T-helper 1 cell treated with Interleukin-12 subunit alpha and Interleukin-12 subunit beta and Interleukin-4 antibody, amounts not matched to agents 30 ng/mL and 1 ng/mL, for 36 hours (primary cell): ENCODE measurements at regions not wholly inside any gene's neighbourhood (a gene's known extent, or its start where the extent isn't known, plus 50 kb on each side); places are given as distances from the start of the nearest gene placed in this dataset.
"Not testable (repeated sequence)": the region's sequence is repeated elsewhere in the genome, so short reads cannot be mapped to it uniquely, and the experiment has no call there.

Experiments
- intact Hi-C: fragments of 100-400 bp; cut with micrococcal nuclease; formaldehyde crosslinking; loops from one replicate; pipeline ENCODE4 v1.15.1; 2024

GRCh38 chrX:40374486-40374885 is 206.3 kb upstream of the ATP6AP2 start:
- intact Hi-C loops: no loop called here

DNA sequence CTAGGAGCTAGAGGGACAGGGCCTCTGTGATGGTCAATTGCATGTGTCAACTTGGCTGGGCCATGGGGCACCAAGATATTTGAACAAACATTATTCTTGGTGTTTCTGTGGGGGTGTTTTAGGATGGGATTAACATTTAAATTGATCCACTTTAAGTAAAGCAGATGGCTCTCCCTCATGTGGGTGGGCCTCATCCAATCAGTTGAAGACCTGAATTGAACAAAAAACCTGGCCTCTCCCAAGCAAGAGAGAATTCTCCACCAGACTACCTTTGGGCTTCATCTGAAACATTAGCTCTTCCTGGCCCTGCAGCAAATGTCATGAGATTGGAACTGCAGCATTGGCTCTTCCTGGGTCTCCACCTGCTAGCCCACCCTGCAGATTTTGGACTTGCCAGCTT is 207.1 kb upstream of the ATP6AP2 start:
- intact Hi-C loops: no loop called here

DNA sequence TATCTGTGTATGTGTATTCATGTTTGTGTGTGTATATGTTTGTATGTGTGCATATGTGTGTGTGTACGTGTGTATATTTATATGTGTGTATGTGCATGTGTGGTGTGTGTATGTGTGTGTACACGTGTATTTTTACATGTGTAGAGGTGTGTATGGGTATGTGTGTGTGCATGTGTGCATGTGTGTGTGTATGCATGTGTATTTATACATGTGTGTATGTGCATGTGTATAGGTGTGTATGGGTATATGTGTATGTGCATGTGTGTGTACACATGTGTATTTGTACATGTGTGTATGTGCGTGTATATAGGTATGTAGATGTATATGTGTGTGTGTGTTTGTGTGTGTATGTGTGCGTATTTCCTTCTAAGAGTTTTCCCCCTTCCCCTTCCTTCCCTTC is 207.7 kb upstream of the ATP6AP2 start:
- intact Hi-C loops: no loop called here

GRCh38 chrX:40371376-40371775 is 209.4 kb upstream of the ATP6AP2 start:
- intact Hi-C loops: no loop called here

GRCh38 chrX:40368611-40369061 is 212.1 kb upstream of the ATP6AP2 start:
- intact Hi-C loops: no loop called here

DNA sequence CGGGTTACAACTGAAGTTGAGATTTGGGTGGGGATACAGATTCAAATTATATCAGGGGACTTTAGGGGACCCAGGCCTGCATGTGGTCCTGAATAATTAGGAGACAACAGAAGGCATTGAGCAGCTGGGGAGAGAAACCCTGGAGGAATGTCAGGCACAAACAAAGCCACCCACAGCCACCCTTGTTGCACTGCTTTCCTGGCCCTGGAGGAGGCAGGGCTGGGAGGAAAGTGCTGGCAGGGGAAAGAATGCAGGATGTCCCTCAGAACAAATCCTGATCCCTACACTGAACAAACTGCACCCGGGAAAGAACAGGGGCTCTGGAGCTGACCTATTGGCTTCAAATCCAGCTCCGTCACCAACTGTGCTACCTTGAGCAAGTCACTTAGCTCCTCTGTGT is 214.1 kb upstream of the ATP6AP2 start:
- intact Hi-C loops: no loop called here

- intact Hi-C loops: not testable (repeated sequence)
Observed at GRCh38 chrX:40362291-40362690, 218.5 kb upstream of the ATP6AP2 start.

GRCh38 chrX:40360557-40360956 is 220.2 kb upstream of the ATP6AP2 start:
- intact Hi-C loops: no loop called here

- intact Hi-C loops: no loop called here
Observed at GRCh38 chrX:40359593-40359992, 221.2 kb upstream of the ATP6AP2 start.

GRCh38 chrX:40358994-40359393 is 221.8 kb upstream of the ATP6AP2 start:
- intact Hi-C loops: no loop called here

DNA sequence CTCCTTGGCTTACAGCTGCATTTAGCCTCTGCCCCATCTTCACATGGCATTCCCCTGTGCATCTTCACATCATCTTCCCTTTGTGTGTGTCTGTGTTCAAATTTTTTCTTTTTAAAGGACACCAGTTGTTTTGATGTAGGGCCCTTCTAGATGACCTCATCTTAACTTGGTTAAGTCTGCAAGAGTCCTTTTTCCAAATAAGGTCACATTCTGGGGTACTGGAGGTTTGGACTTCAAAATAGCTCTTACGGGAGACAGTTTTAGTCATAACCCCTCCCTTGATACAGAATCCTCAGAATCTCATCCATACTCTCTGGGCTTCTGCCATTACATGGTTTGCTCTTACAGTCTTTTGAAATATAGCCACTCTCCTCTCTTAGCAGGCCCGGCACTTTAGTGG is 231.5 kb upstream of the ATP6AP2 start:
- intact Hi-C loops: no loop called here

DNA sequence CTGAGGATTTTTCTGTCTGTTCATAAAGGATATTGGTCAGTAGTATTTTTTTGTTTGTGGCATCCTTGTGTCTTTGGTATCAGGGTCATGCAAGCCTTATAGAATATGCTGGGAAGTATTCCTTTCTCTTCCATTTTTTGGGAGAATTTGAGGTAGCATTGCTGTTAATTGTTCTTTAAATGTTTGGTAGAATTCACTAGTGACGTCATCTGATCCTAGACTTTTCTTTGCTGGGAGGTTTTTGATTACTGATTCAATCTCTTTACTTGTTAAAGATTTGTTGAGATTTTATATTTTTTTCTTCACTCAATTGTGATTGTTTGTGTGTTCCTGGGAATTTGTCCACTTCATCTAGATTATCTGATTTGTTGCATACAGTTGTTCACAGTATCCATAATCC is 234.4 kb upstream of the ATP6AP2 start:
- intact Hi-C loops: no loop called here

DNA sequence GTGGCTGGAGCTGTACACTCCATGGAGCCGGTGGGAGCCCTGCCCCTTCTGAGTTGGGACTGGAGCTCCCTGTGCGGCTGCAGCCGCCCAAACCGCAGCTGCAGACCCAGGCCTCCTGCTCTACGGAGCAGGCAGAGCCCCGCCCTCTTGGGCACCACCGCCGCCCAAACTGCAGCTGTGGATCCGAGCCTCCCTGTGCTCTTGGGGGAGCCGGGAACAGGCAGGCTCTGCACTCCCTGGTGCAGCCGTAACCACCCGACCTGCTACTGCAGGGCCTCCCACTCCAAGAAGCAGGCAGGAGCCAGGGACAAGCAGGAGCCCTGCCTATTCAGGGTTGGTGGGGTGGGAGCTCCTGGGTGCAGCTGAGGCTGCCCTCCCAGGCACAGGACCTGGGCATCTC is 237.5 kb upstream of the ATP6AP2 start:
- intact Hi-C loops: no loop called here

DNA sequence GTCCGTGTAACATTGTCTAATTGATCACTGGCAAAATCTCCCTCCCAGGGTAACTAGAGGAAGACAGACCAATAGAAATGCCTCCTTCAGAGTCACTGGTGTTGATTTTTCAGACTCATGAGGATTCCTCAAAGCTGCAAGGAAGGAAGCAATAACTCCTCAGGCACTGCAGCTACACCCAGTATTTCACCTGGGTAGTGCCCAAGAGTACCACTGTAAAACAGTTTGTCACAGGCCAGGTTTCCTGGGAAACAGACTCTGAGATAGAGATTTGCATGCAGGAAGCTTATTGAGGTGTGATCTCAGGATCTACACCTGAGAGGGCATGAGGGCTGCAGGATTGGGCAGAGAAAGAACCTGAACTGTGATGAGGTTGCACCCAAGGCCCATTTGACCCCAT is 240.7 kb upstream of the ATP6AP2 start:
- intact Hi-C loops: no loop called here

GRCh38 chrX:40333344-40333743 is 235.6 kb upstream of the BCOR start:
- intact Hi-C loops: no loop called here

GRCh38 chrX:40331762-40332161 is 234.0 kb upstream of the BCOR start:
- intact Hi-C loops: no loop called here

DNA sequence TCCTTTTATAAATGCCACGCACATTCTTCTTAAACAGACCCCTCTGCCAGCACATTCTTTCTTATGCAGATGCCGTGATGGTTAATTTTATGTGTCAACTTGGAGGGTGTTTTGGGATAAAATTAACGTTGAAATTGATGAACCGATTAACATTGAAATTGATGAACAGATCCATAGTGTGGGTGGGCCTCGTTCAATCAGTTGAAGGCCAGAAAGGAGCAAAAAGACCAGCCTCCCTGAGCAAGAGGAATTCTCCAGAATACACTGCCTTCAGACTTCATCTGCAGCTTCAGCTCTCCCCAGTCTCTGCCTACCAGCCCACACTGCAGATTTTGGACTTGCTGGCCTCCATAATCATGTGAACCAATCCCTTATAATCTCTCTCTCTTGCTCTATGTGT is 233.6 kb upstream of the BCOR start:
- intact Hi-C loops: no loop called here

DNA sequence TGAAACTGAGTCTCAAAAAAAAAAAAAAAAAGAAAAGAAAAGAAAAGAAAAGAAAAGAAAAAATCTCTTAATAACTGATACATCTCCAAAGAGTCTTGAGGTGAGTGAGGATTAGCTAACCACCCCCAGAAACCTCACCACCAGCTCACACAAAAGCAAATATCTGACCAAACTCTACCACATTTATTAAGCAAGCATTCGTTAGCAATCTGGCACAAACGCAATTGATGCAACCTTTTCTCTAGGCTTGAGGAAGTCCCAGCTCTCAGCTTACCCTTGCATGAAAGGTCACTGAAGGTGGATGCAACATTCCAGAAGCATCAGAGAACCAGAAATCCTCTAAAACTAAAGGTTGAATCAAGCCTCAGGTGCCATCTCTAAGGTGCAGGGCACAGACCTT is 231.9 kb upstream of the BCOR start:
- intact Hi-C loops: no loop called here

DNA sequence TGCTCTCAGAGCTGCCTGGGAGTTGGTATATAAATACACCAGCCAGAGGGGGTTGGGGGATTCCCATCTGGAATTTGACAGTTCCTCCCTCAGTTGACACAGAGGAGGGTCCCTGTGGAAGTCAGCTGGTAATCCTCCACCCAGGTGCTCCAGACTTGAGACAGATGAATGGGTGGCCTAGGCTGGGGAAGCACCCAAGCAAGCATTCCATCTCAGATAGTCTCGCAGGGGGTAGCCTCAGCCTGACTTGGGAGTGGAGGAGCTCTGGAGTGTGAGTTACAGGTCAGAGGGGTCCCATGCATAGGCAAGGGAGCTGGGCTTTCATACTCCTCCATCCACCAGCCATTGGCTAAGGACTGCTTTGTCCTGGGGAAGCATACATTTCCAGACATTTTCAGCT is 229.3 kb upstream of the BCOR start:
- intact Hi-C loops: no loop called here

GRCh38 chrX:40326186-40326965 is 228.6 kb upstream of the BCOR start:
- intact Hi-C loops: no loop called here

DNA sequence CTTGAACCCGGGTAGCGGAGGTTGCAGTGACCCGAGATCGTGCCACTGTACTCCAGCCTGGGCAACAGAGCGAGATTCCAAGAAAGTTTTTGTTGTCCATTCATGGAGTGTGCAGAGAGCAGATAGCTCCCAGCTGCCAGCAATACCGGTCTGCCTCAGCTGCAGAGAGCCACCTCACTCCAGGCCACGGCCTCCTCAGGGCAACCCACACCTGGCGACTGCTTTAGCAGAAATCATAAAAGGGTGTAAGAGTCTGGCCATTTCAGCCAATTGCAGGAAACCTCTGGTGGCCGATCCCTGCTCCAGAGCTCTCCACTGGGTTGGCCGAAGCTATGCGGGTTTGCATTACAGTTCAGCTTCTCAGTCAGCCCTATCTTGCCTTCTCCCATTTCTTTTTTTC is 227.4 kb upstream of the BCOR start:
- intact Hi-C loops: no loop called here

DNA sequence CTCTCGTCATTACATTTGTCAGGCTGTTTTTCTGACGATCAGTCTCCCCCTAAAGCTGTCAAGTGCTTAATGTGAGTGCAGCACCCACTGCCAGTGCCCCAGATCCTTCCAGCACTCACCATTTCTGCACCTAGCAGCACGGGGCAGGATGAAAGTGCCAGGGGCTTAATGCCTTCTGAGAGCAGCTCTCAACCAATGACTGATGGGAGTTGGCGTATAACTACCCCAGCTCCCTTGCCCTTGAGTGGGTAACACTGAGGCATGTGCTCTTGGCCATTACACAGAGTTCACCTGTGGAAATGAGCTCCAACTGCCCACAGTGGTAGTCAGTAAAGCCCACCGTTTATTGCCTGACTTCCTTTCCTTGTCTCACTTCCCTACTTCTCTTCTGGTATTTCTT is 226.2 kb upstream of the BCOR start:
- intact Hi-C loops: no loop called here

DNA sequence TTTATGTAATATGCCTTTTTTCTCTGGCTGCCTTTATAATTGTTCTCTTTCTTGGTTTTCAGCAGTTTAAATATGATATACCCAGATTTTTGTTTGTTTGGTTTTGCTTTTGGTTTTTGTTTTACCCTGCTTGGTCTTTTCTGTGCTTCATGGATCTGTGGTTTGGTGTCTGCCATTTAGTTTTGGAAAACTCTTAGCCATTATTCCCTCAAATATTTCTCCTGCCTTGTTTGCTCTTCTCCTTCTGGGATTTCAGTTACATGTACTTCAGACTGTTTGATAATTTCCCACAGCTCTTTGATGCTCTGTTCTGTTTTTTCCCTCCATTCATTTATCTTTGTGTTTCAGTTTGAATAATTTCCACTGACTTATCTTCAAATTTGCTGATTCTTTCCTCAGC is 223.1 kb upstream of the BCOR start:
- intact Hi-C loops: no loop called here

- intact Hi-C loops: no loop called here
Observed at GRCh38 chrX:40318801-40319200, 221.0 kb upstream of the BCOR start.
